Lung (tissue), 11 donors: ENCODE measurements at regions not wholly inside any gene's neighbourhood (a gene's known extent, or its start where the extent isn't known, plus 50 kb on each side); places are given as distances from the start of the nearest gene placed in this dataset.

Source experiments
- ATAC-seq: fragments of 200-7000 bp; cut with Tn5 transposase; one replicate; pipeline ENCODE4 v1.9.1; 2020; ENCODE audit warnings: moderate number of reproducible peaks; ENCODE audit not compliant: insufficient read depth, low FRiP score
- DNase-seq, 3 donors: peaks; one replicate each; pipeline ENCODE4 v3.0.0-alpha.2; 2013 to 2017
- H3K27ac ChIP-seq, 2 donors: one replicate each; pipeline ENCODE4 v1.5.1; 2013; ENCODE audit warnings: mild to moderate bottlenecking in 2 of 2, moderate library complexity in 2 of 2, control low read depth in 1 of 2, inconsistent platforms in 1 of 2, low read depth in 1 of 2, low read length in 1 of 2
- H3K27me3 ChIP-seq, 3 donors: one replicate each; pipeline ENCODE4 v1.5.1; 2013; ENCODE audit warnings: low read length in 2 of 3; ENCODE audit not compliant: control insufficient read depth in 3 of 3, insufficient read depth in 3 of 3
- H3K36me3 ChIP-seq, 4 donors: one replicate each; pipeline ENCODE4 v1.5.1; 2013; ENCODE audit warnings: low read length in 4 of 4, mild to moderate bottlenecking in 1 of 4, moderate library complexity in 1 of 4; ENCODE audit not compliant: control insufficient read depth in 4 of 4, insufficient read depth in 4 of 4
- H3K4me1 ChIP-seq, 5 donors: one replicate each; pipeline ENCODE4 v1.5.1; 2013; ENCODE audit warnings: low read length in 5 of 5, mild to moderate bottlenecking in 2 of 5, moderate library complexity in 1 of 5; ENCODE audit not compliant: control insufficient read depth in 5 of 5, insufficient read depth in 5 of 5
- H3K4me3 ChIP-seq: one replicate; pipeline ENCODE4 v1.5.1; 2013; ENCODE audit warnings: mild to moderate bottlenecking, control low read depth, moderate library complexity
- H3K9ac ChIP-seq, 2 donors: one replicate each; pipeline ENCODE4 v1.5.1; 2013; ENCODE audit warnings: low read length in 2 of 2, control low read depth in 1 of 2; ENCODE audit not compliant: insufficient read depth in 1 of 2
- H3K9me3 ChIP-seq, 4 donors: one replicate each; pipeline ENCODE4 v1.5.1; 2013; ENCODE audit warnings: low read length in 3 of 4, mild to moderate bottlenecking in 1 of 4, moderate library complexity in 1 of 4; ENCODE audit not compliant: control insufficient read depth in 4 of 4, insufficient read depth in 3 of 4
- WGBS, 2 donors: extraction: QIAGEN DNeasy Blood & Tissue Kit; methylation state at CpG; one replicate each; pipeline ENCODE4 v1.1.7; 2013; 5-methylcytosine and 5-hydroxymethylcytosine counted together
- TF ChIP-seq, protein P1 (sequence below): IDR thresholded peaks from 2 replicates; pipeline ENCODE4 v1.5.1; 2012; ENCODE audit warnings: mild to moderate bottlenecking; ENCODE audit errors: control extremely low read depth, extremely low read depth
- donor health status: control.
- donor health status: control.
- donor health status: Bipolar disorder and iron deficiency.
- donor health status: healthy.
- donor health status: DM: yes; HTN: yes; CAD: no.

DNA sequence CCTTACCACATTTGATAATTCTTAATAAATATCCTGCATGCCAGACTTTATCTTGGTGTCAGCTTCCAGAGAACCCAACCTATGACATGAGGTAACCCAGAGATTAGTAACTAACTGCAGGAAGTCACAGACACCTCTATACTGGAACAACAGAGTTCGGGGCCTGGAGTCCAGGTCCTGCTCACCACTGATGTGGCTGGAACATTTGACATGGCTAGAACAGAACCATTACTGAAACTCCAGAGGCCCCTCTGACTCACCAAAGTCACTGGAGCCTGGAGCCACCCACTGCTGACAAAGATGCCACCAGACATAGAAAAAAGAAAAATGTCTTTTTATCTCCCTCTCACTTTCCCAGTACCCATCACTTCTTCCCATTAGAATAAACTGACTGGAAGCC is 403.7 kb downstream of the MID1IP1 start:
- H3K4me1 ChIP-seq, result no peaks in the 10 kb centered on the region
- H3K27me3 ChIP-seq, result peaks cover 0 to 17% (median 8%) of the 10 kb centered on the region in 3 donors
- DNase-seq (no peak), ATAC-seq (no peak)
- 81 to 93% methylated on average over 1 of the region's 1 CpG for WGBS, 2 donors
- H3K36me3 ChIP-seq, result no peaks in the 10 kb centered on the region
- no peaks in the 10 kb centered on the region for H3K9me3 ChIP-seq
- H3K27ac ChIP-seq, result no peak overlapping the region
- TF ChIP-seq, protein P1, sequence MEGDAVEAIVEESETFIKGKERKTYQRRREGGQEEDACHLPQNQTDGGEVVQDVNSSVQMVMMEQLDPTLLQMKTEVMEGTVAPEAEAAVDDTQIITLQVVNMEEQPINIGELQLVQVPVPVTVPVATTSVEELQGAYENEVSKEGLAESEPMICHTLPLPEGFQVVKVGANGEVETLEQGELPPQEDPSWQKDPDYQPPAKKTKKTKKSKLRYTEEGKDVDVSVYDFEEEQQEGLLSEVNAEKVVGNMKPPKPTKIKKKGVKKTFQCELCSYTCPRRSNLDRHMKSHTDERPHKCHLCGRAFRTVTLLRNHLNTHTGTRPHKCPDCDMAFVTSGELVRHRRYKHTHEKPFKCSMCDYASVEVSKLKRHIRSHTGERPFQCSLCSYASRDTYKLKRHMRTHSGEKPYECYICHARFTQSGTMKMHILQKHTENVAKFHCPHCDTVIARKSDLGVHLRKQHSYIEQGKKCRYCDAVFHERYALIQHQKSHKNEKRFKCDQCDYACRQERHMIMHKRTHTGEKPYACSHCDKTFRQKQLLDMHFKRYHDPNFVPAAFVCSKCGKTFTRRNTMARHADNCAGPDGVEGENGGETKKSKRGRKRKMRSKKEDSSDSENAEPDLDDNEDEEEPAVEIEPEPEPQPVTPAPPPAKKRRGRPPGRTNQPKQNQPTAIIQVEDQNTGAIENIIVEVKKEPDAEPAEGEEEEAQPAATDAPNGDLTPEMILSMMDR, result no peak
- no peak overlapping the region for H3K4me3 ChIP-seq
- H3K9ac ChIP-seq, result no peak overlapping the region

DNA sequence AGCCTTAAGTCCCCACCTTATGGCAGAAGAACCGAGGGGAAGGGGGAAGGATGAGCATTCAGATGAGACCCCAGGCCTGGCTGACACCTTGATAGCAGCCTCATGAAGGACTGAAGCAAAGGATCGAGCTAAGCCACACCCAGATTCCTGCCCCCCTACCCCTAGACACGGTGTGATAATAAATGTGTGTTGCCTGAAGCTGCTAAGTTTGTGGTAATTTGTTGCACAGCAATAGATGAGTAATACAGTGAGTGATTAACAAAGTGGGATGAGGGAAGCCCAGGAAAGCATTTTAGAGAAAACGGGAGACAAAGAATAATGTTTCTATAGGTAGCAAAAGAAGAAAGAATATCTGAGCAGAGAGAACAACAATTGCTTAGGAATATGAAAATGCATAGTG is 404.2 kb downstream of the MID1IP1 start:
- Histone ChIP-seq H3K27me3 (peaks cover 0 to 17% (median 12%) of the 10 kb centered on the region in 3 donors), H3K4me1 (no peaks in the 10 kb centered on the region), H3K27ac (no peak overlapping the region), H3K9ac (no peak overlapping the region), H3K36me3 (no peaks in the 10 kb centered on the region), H3K4me3 (no peak overlapping the region), H3K9me3 (no peaks in the 10 kb centered on the region)
- no peak for ATAC-seq
- TF ChIP-seq, protein P1, result no peak
- no peak for DNase-seq
- 58 to 94% methylated on average over 4 of the region's 4 CpGs for WGBS, 2 donors

DNA sequence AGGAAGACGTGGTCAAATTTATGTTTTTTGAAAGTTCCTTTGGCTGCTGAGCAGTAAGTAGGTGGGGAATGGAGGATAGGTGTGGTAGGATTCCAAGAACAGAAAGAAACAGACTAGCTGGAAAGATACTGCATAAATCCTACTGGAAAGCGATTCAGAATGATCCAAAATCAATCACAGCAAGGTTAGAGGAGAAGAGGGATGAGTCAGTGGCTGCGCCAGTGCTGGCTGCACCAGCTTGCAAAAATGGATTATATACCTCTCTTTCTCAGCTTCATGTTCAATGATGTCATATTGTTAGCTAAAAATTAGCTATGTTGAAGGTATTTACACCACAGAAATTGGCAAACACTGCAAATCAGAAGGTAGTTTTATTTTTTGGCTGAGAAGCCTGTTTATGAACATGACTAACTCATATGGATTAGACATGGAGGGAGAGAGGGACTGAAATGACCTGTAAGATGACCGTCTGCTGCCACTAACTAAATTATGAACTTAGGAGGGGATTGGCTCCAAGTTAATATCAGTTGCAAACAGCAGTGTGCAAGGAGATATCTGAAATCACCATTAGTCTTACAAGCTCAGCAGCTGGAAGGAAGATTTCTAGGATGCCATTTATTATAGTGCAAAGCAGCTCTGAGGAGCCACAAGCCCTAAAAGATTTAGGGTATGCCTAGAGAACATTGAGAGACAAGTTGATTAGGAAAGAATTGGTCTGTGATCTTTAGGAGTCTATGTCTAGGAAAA is 405.3 kb downstream of the MID1IP1 start:
- peaks cover 0 to 17% (median 12%) of the 10 kb centered on the region in 3 donors for H3K27me3 ChIP-seq

More for the DNA sequence above, 405.3 kb downstream of the MID1IP1 start:
- WGBS, 2 donors, result 74 to 99% methylated on average over 4 of the region's 4 CpGs
- no peak overlapping the region for H3K4me3 ChIP-seq
- H3K27ac ChIP-seq, result no peak overlapping the region
- H3K9me3 ChIP-seq, result no peaks in the 10 kb centered on the region
- TF ChIP-seq, protein P1, result no peak
- no peaks in the 10 kb centered on the region for H3K36me3 ChIP-seq
- no peaks in the 10 kb centered on the region for H3K4me1 ChIP-seq
- ATAC-seq (no peak), DNase-seq (no peak)
- H3K9ac ChIP-seq, result no peak overlapping the region
